Coronary artery (tissue), 2 donors: ENCODE measurements at regions not wholly inside any gene's neighbourhood (a gene's known extent, or its start where the extent isn't known, plus 50 kb on each side); places are given as distances from the start of the nearest gene placed in this dataset.

ENCODE experiments used
- DNase-seq: peaks from one replicate; pipeline ENCODE4 v3.0.0-alpha.2; 2017; ENCODE audit warnings: low spot score
- H3K27ac ChIP-seq, 2 donors: fragments of 200-600 bp; sonication (generic); one replicate each; pipeline ENCODE4 v1.5.1; 2016 to 2019
- H3K4me3 ChIP-seq: fragments of 200-600 bp; sonication (generic); 2 replicates; pipeline ENCODE4 v1.5.1; 2016; ENCODE audit warnings: mild to moderate bottlenecking, moderate library complexity
- TF ChIP-seq, protein P1 (sequence below): fragments of 200-600 bp; sonication (generic); IDR thresholded peaks from one replicate; pipeline ENCODE4 v1.5.1; 2019; ENCODE audit warnings: antibody characterized with exemption

DNA sequence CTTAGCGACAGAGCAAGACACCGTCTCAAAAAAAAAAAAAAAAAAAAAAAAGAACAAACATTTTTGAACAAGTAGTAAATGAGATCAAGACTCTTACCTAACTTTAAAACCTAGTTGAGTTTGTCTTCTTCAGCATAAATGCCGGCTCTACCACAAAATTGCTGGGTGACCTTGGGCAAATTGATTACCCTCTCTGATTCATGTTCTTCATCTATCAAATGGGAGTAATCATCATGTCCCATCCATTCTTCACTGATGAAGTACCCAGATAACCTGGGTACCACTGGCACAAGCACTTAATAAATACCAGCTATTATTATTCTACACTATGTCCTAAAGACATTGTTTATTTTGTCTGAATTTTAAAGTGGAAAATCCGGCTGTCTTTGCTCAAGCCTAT, 96.3 kb downstream of the ATPSCKMT start:
- no peak overlapping the region for H3K27ac ChIP-seq
- no peak overlapping the region for H3K4me3 ChIP-seq
- TF ChIP-seq, protein P1, sequence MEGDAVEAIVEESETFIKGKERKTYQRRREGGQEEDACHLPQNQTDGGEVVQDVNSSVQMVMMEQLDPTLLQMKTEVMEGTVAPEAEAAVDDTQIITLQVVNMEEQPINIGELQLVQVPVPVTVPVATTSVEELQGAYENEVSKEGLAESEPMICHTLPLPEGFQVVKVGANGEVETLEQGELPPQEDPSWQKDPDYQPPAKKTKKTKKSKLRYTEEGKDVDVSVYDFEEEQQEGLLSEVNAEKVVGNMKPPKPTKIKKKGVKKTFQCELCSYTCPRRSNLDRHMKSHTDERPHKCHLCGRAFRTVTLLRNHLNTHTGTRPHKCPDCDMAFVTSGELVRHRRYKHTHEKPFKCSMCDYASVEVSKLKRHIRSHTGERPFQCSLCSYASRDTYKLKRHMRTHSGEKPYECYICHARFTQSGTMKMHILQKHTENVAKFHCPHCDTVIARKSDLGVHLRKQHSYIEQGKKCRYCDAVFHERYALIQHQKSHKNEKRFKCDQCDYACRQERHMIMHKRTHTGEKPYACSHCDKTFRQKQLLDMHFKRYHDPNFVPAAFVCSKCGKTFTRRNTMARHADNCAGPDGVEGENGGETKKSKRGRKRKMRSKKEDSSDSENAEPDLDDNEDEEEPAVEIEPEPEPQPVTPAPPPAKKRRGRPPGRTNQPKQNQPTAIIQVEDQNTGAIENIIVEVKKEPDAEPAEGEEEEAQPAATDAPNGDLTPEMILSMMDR: no peak
- DNase-seq: no peak

DNA sequence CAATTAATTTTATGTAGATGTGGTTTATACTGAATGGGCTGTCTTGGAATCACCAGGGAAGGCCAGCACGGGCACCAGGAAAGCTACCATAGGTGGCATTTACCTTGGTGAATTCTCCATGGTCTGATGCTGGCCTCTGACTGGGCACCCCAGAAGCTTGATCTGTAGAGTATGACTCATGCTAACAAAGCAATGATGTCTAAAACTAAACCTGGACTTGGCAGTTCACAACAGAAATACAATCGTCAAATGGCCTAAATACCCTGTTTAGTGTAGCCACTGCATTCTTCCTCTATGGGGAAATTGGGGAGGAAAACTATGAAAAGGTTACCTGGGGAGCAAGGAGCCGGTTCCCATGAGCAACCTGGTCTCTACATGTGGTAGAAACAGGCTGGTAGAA, 98.0 kb downstream of the ATPSCKMT start:
- DNase-seq: no peak
- Histone ChIP-seq H3K4me3 (no peak overlapping the region), H3K27ac (no peak overlapping the region)
- TF ChIP-seq, protein P1: no peak

DNA sequence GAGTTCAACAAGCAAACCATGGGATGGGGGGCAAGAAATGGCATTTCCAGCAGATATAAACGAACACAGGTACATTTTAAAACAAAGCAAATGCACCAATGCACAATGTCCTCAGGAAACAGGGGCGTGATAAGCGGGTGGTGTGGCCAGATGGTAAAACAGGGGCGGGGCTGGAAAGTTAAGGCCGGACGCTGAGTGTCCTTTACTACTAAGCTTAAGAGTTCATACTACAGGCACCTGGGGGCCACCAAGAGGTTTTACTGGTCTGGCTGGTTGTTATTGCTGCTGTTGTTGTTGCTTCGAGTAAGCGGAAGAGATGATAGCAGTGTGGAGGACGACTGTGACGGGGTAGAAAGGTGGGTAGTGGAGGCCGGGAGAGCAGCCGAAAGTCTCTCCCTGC, 99.8 kb downstream of the ATPSCKMT start:
- DNase-seq: no peak
- H3K27ac ChIP-seq: no peak overlapping the region
- TF ChIP-seq, protein P1: no peak
- H3K4me3 ChIP-seq: no peak overlapping the region

DNA sequence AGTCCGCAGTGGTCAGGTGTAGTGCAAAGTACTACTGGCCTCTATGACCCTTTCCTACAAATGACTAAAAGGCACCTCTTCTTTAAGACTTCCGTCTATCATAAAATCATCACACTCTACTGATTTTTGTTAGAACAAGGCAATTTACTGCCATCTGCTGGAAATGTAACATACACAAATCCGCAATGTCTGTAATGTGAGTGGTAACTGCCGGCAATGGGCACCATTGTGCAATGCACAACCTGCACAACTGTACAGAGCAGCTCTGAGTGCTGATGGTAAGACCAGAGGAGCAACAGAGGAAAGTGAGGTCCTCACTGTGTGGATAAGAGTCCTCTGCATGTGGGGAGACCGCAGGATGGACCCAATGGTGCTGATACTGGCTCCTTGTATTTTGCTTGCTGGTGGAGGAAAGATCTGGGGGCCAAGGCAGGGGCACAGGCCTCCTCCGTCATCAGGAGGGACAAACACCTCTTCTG, 103.7 kb downstream of the ATPSCKMT start:
- Histone ChIP-seq H3K4me3 (no peak overlapping the region), H3K27ac (no peak overlapping the region)
- DNase-seq: no peak
- TF ChIP-seq, protein P1: no peak

DNA sequence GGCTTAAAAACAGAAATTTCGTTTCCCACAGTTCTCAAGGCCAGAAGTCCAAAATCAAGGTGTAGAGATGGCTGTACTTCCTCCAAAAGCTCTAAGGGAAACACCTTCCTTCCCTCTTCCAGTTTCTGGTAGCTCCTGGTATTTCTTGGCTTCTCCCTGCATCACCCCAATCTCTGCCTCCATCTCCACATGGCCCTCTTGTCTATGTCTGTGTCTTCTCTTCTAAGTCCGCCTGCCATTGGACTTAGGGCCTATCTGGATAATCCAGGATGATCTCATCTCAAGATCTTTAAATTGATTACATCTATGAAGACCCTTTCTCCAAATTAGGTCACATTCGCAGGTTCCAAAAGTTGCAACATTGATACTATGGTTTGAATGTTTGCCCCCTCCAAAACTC, 105.6 kb downstream of the ATPSCKMT start:
- Histone ChIP-seq H3K4me3 (no peak overlapping the region), H3K27ac (no peak overlapping the region)
- TF ChIP-seq, protein P1: no peak
- DNase-seq: no peak

DNA sequence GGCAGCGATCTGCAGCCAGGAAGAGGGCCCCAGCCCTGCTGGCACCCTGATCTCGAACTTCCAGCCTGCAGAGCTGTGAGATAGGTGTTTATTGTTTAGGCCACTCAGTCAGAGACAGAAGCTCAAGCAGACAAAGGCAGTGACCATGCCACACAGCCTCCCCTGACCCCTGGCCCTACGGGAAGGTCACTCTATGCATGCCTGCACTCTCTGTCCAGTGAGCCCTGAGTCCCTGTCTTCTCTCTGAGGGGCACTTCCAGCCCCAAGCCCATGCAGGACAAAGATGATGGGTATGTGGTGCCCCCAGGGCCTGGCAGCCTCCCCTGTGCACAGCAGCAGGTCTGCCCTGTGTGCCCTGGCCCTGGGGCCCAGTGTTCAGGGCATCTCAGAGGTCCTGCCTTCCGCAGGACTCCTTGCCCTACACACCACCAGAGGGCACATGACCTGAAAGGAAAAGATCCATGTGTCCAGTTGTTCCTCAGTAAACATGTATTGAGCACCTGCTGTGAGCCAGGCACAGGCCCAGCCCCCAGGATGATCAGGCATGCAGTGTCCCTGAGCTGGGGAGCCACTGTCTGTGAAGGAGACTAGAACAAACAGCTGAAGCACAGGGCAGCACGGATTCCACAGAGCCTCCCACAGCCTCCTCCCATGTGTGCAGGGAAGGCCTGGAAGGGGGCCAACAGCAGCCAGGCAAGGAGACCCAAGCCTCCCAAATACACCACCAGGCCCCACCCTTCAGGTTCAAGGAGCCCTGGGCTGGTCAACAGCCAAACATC, 109.3 kb downstream of the ATPSCKMT start:
- DNase-seq: no peak
- Histone ChIP-seq H3K27ac (no peak overlapping the region), H3K4me3 (no peak overlapping the region)
- TF ChIP-seq, protein P1: no peak

DNA sequence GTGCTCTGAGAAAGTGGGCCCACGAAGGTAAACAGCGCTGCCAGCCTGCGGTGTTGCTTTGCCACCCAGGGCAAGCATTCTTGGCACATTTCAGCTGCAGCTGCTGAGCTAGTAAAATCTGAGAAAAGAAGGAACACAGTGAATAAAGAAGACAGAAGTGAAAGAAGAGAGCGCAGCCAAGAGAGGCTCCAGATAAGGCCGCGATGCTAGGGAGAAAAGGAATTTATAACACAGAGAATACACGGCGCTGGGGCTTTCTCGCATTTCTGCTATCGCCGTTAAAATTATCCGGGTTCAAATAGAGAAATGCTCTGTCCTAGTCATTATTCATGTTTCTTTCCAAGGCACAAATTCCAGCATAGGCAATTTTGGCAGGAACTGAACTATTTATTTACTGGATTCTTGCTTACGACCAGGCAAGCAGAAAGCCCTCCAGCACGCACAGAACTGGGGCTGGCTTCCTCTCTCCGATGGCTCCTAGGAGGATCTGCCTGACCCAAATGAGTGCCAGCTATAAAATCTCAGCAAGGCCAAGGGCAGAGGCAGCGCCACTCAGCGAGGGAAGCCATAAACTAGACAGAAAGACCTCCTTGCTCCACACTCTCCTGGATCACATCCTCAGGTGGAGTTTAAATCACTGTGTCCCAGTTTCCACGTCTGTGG, 111.2 kb downstream of the ATPSCKMT start:
- peak overlapping the region; percentile 52 for H3K4me3 ChIP-seq
- no peak overlapping the region for H3K27ac ChIP-seq
- TF ChIP-seq, protein P1: no peak
- no peak for DNase-seq
